ENCODE measurements at regions not wholly inside any gene's neighbourhood (a gene's known extent, or its start where the extent isn't known, plus 50 kb on each side); places are given as distances from the start of the nearest gene placed in this dataset.

DNA sequence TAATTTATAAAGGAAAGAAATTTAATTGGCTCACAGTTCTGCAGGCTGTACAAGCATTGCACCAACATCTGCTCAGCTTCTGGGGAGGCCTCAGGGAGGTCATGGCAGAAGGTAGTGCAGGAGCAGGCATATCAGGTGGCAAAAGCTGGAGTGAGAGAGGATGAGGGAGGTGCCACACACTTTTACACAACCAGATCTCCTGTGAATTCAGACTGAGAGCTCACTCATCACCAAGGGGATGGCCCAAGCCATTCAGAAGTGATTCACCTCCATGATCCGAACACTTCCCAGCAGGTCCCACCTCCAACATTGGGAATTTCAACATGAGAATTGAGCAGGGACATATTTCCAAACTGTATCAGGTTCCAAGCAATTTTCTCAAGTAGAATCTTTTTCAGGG, 84.7 kb upstream of the BRINP1 start:
- Mint-ChIP-seq H3K4me1 (ENCODE audit: low read depth) (no peaks in the 10 kb centered on the region), H3K27ac (no peak overlapping the region), H3K4me3 (no peak overlapping the region), H3K9me3 (no peaks in the 10 kb centered on the region), H3K36me3 (ENCODE audit: low read depth) (no peaks in the 10 kb centered on the region), H3K27me3 (ENCODE audit: insufficient read depth) (no peaks in the 10 kb centered on the region)
- intact Hi-C loops (cut with micrococcal nuclease): no loop called here
- DNase-seq (ENCODE audit: low spot score): no peak

DNA sequence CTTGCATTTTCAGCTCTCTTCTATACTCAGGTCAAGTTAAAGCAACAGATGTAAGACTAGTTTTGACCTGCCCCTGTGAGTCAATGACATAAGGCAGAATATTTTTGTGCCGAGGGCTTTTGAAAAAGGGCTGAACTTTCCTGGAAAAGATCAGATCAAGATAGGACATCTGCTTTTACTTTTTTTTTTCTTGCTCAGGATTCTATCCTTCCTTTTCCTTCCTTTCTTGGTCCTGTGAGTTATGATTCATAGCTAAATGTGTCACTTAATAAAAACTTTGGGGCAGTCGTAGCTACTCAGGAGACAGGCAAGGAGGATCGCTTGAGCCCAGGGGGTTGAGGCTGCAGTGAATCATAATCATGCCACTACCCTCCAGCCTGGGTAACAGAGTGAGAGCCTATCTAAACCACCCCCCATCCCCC, 84.3 kb upstream of the BRINP1 start:
- H3K9me3 Mint-ChIP-seq: no peaks in the 10 kb centered on the region
- no peaks in the 10 kb centered on the region for H3K36me3 Mint-ChIP-seq (ENCODE audit: low read depth)
- DNase-seq (ENCODE audit: low spot score): no peak
- no peaks in the 10 kb centered on the region for H3K4me1 Mint-ChIP-seq (ENCODE audit: low read depth)
- H3K27me3 Mint-ChIP-seq (ENCODE audit: insufficient read depth): no peaks in the 10 kb centered on the region
- H3K4me3 Mint-ChIP-seq: no peak overlapping the region
- intact Hi-C loops (cut with micrococcal nuclease): no loop called here
- H3K27ac Mint-ChIP-seq: no peak overlapping the region

DNA sequence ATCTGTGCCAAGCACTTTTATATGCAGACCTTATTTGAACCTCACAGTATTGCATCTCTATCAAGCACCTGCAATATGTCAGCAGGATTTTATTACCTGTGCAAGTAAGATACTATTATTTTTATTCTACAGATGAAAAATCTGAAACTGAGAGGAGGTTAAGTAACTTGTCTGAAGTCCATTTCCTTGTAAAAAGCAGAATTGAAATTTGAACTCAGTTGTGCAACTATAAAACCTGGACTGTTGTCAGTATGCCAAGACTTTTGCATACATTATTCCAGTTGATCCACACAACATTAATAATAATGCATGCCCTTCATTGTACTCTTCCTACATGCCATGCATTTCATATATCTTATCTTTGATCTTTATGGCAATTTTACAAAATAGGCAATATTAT, 82.2 kb upstream of the BRINP1 start:
- intact Hi-C loops (cut with micrococcal nuclease): no loop called here
- Mint-ChIP-seq H3K27me3 (ENCODE audit: insufficient read depth) (no peaks in the 10 kb centered on the region), H3K36me3 (ENCODE audit: low read depth) (no peaks in the 10 kb centered on the region), H3K27ac (no peak overlapping the region), H3K4me1 (ENCODE audit: low read depth) (no peaks in the 10 kb centered on the region), H3K4me3 (no peak overlapping the region), H3K9me3 (no peaks in the 10 kb centered on the region)
- DNase-seq (ENCODE audit: low spot score): no peak

- H3K36me3 Mint-ChIP-seq (ENCODE audit: low read depth): no peaks in the 10 kb centered on the region
- H3K4me1 Mint-ChIP-seq (ENCODE audit: low read depth): no peaks in the 10 kb centered on the region
- H3K4me3 Mint-ChIP-seq: no peak overlapping the region
- intact Hi-C loops (cut with micrococcal nuclease): no loop called here
- no peaks in the 10 kb centered on the region for H3K9me3 Mint-ChIP-seq
- no peak for DNase-seq (ENCODE audit: low spot score)
- H3K27ac Mint-ChIP-seq: no peak overlapping the region
- no peaks in the 10 kb centered on the region for H3K27me3 Mint-ChIP-seq (ENCODE audit: insufficient read depth)
These were observed 73.9 kb upstream of the BRINP1 start for GRCh38 chr9:119443179-119443578.

- Mint-ChIP-seq H3K4me3 (no peak overlapping the region), H3K27me3 (ENCODE audit: insufficient read depth) (no peaks in the 10 kb centered on the region), H3K9me3 (no peaks in the 10 kb centered on the region), H3K27ac (no peak overlapping the region), H3K4me1 (ENCODE audit: low read depth) (no peaks in the 10 kb centered on the region), H3K36me3 (ENCODE audit: low read depth) (no peaks in the 10 kb centered on the region)
- no peak for DNase-seq (ENCODE audit: low spot score)
- intact Hi-C loops (cut with micrococcal nuclease): no loop called here
These were observed 72.6 kb upstream of the BRINP1 start for GRCh38 chr9:119441832-119442231.

- DNase-seq (ENCODE audit: low spot score): no peak
- no peaks in the 10 kb centered on the region for H3K36me3 Mint-ChIP-seq (ENCODE audit: low read depth)
- H3K9me3 Mint-ChIP-seq: no peaks in the 10 kb centered on the region
- no peak overlapping the region for H3K4me3 Mint-ChIP-seq
- no peaks in the 10 kb centered on the region for H3K4me1 Mint-ChIP-seq (ENCODE audit: low read depth)
- H3K27ac Mint-ChIP-seq: no peak overlapping the region
- no peaks in the 10 kb centered on the region for H3K27me3 Mint-ChIP-seq (ENCODE audit: insufficient read depth)
- intact Hi-C loops (cut with micrococcal nuclease): no loop called here
These were observed 72.1 kb upstream of the BRINP1 start for GRCh38 chr9:119441338-119441737.

DNA sequence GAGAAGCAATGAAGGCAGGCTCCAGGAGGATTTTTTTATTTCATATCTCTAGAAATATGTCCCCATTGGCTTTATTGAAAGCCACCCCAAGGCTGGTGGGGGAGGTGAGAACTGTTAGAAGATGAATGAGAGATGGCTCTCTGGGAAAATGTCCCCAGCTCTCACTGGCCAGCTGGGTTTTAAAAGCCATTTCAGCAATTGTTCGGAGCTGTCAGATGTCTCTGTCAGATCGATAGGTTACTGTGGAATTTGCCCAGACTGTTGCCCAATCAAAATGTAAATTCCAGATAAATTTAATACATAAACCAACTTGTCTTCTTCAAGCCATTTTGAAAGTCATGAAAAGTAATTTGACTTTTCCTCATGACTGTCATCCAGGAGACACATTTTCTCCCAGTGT, 67.0 kb upstream of the BRINP1 start:
- Mint-ChIP-seq H3K9me3 (no peaks in the 10 kb centered on the region), H3K27me3 (ENCODE audit: insufficient read depth) (no peaks in the 10 kb centered on the region), H3K4me3 (no peak overlapping the region), H3K36me3 (ENCODE audit: low read depth) (no peaks in the 10 kb centered on the region), H3K4me1 (ENCODE audit: low read depth) (no peaks in the 10 kb centered on the region), H3K27ac (no peak overlapping the region)
- no peak for DNase-seq (ENCODE audit: low spot score)
- intact Hi-C loops (cut with micrococcal nuclease): no loop called here

DNA sequence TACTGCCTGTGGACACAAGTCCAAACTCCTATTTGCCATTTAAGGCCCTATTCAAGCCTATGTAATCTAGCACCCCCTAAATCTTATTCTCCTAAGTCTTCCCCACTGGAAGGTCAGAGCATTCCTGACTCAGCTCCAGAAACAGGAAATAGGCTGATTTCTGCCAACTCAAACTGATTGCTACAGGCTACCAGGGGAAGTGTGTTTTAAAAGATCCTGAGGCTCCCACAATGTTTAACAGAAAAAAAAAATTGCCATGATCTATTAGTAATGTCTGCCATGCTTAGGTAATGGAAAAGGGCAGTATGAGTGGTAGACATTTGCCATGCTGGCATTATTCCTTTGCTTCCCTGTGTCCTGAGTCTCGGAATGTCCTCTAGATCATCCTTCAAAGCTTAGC, 65.8 kb upstream of the BRINP1 start:
- no peaks in the 10 kb centered on the region for H3K36me3 Mint-ChIP-seq (ENCODE audit: low read depth)
- H3K4me3 Mint-ChIP-seq: no peak overlapping the region
- DNase-seq (ENCODE audit: low spot score): no peak
- no peaks in the 10 kb centered on the region for H3K27me3 Mint-ChIP-seq (ENCODE audit: insufficient read depth)
- intact Hi-C loops (cut with micrococcal nuclease): no loop called here
- H3K27ac Mint-ChIP-seq: no peak overlapping the region
- H3K9me3 Mint-ChIP-seq: no peaks in the 10 kb centered on the region
- H3K4me1 Mint-ChIP-seq (ENCODE audit: low read depth): no peaks in the 10 kb centered on the region

GRCh38 chr9:119432428-119432827, 63.2 kb upstream of the BRINP1 start:
- no peak overlapping the region for H3K4me3 Mint-ChIP-seq
- H3K9me3 Mint-ChIP-seq: no peaks in the 10 kb centered on the region
- H3K4me1 Mint-ChIP-seq (ENCODE audit: low read depth): no peaks in the 10 kb centered on the region
- no peaks in the 10 kb centered on the region for H3K36me3 Mint-ChIP-seq (ENCODE audit: low read depth)
- no peak for DNase-seq (ENCODE audit: low spot score)
- intact Hi-C loops (cut with micrococcal nuclease): no loop called here
- H3K27ac Mint-ChIP-seq: no peak overlapping the region
- no peaks in the 10 kb centered on the region for H3K27me3 Mint-ChIP-seq (ENCODE audit: insufficient read depth)

DNA sequence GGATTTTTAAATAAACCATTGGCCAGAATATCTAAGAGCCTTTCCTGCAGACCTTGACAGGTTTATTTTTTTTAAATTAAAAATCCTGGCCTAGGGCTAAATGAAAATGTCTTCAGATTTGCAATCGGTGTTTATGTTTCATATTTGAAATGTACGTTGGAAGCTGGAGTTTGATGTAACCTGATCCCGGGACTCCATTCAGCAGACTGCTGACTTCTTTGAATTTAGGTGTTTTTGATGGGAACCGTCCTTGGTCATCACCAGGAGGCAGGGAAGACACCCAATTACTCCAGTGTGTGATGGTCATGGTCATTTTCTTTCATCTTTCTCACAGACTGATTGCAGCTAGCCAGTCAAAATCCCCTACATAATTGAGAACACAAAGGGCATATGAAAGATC, 60.1 kb upstream of the BRINP1 start:
- Mint-ChIP-seq H3K9me3 (no peaks in the 10 kb centered on the region), H3K27ac (no peak overlapping the region), H3K27me3 (ENCODE audit: insufficient read depth) (no peaks in the 10 kb centered on the region), H3K36me3 (ENCODE audit: low read depth) (no peaks in the 10 kb centered on the region), H3K4me1 (ENCODE audit: low read depth) (no peaks in the 10 kb centered on the region), H3K4me3 (no peak overlapping the region)
- no peak for DNase-seq (ENCODE audit: low spot score)
- intact Hi-C loops (cut with micrococcal nuclease): no loop called here

- no peak for DNase-seq (ENCODE audit: low spot score)
- Mint-ChIP-seq H3K9me3 (no peaks in the 10 kb centered on the region), H3K4me1 (ENCODE audit: low read depth) (no peaks in the 10 kb centered on the region), H3K36me3 (ENCODE audit: low read depth) (no peaks in the 10 kb centered on the region), H3K4me3 (no peak overlapping the region), H3K27me3 (ENCODE audit: insufficient read depth) (no peaks in the 10 kb centered on the region), H3K27ac (no peak overlapping the region)
- intact Hi-C loops (cut with micrococcal nuclease): no loop called here
These were observed 51.0 kb upstream of the BRINP1 start for GRCh38 chr9:119420231-119420630.
